H9 (cell line): ENCODE measurements at regions not wholly inside any gene's neighbourhood (a gene's known extent, or its start where the extent isn't known, plus 50 kb on each side); places are given as distances from the start of the nearest gene placed in this dataset.

Source experiments
- DNase-seq: peaks from one replicate; pipeline ENCODE4 v3.0.0-alpha.2; 2017
- H2AFZ ChIP-seq: one replicate; pipeline ENCODE4 v1.6.1; 2013; ENCODE audit warnings: mild to moderate bottlenecking, low read length, control low read depth, moderate library complexity
- H2AK5ac ChIP-seq: 2 replicates; pipeline ENCODE4 v1.6.1; 2013; ENCODE audit warnings: low read length, control low read depth, mixed read lengths; ENCODE audit not compliant: insufficient read length
- H2BK120ac ChIP-seq: one replicate; pipeline ENCODE4 v1.6.1; 2013; ENCODE audit warnings: low read depth, mild to moderate bottlenecking, low read length, control low read depth, inconsistent platforms; ENCODE audit not compliant: poor library complexity, severe bottlenecking
- H2BK12ac ChIP-seq: 2 replicates; pipeline ENCODE4 v1.6.1; 2013; ENCODE audit warnings: low read length, control low read depth, mixed read lengths, low read depth; ENCODE audit not compliant: insufficient read length
- H2BK15ac ChIP-seq: 2 replicates; pipeline ENCODE4 v1.6.1; 2013; ENCODE audit warnings: low read depth, low read length, control low read depth
- H2BK20ac ChIP-seq: one replicate; pipeline ENCODE4 v1.6.1; 2013; ENCODE audit warnings: low read depth, mild to moderate bottlenecking, low read length, control low read depth, inconsistent platforms; ENCODE audit not compliant: poor library complexity, severe bottlenecking
- H2BK5ac ChIP-seq: 2 replicates; pipeline ENCODE4 v1.6.1; 2013; ENCODE audit warnings: low read length, control low read depth, mixed read lengths; ENCODE audit not compliant: insufficient read length
- H3K14ac ChIP-seq: 2 replicates; pipeline ENCODE4 v1.6.1; 2013; ENCODE audit warnings: low read length, control low read depth; ENCODE audit not compliant: insufficient read depth
- H3K18ac ChIP-seq: 2 replicates; pipeline ENCODE4 v1.6.1; 2013; ENCODE audit warnings: low read depth, mild to moderate bottlenecking, mixed read lengths, low read length, control low read depth; ENCODE audit not compliant: insufficient read length
- H3K23ac ChIP-seq: 2 replicates; pipeline ENCODE4 v1.6.1; 2013; ENCODE audit warnings: low read length, control low read depth, mixed read lengths, low read depth; ENCODE audit not compliant: insufficient read length
- H3K23me2 ChIP-seq: 2 replicates; pipeline ENCODE4 v1.6.1; 2013; ENCODE audit warnings: low read depth, mild to moderate bottlenecking, mixed read lengths, low read length, control low read depth; ENCODE audit not compliant: insufficient read length, poor library complexity, severe bottlenecking
- H3K27ac ChIP-seq: 2 replicates; pipeline ENCODE4 v1.5.1; 2013; ENCODE audit warnings: low read length, control low read depth, mixed read lengths, low read depth; ENCODE audit not compliant: insufficient read length
- H3K27me3 ChIP-seq: 2 replicates; pipeline ENCODE4 v1.6.1; 2013; ENCODE audit warnings: low read length, control low read depth, inconsistent platforms; ENCODE audit not compliant: insufficient read depth
- H3K4ac ChIP-seq: 2 replicates; pipeline ENCODE4 v1.6.1; 2013; ENCODE audit warnings: low read depth, mild to moderate bottlenecking, control low read depth, inconsistent platforms, low read length, moderate library complexity
- H3K4me1 ChIP-seq: 2 replicates; pipeline ENCODE4 v1.6.1; 2013; ENCODE audit warnings: low read length, control low read depth, inconsistent platforms; ENCODE audit not compliant: insufficient read depth
- H3K4me2 ChIP-seq: 2 replicates; pipeline ENCODE4 v1.6.1; 2013; ENCODE audit warnings: low read length, control low read depth, mixed read lengths; ENCODE audit not compliant: insufficient read length, insufficient read depth
- H3K56ac ChIP-seq: 2 replicates; pipeline ENCODE4 v1.6.1; 2013; ENCODE audit warnings: low read depth, mild to moderate bottlenecking, mixed read lengths, low read length, control low read depth; ENCODE audit not compliant: insufficient read length
- H3K79me1 ChIP-seq: 2 replicates; pipeline ENCODE4 v1.6.1; 2013; ENCODE audit warnings: low read depth, mild to moderate bottlenecking, moderate library complexity, low read length, control low read depth, inconsistent platforms; ENCODE audit not compliant: insufficient read depth, poor library complexity, severe bottlenecking
- H3K79me2 ChIP-seq: 2 replicates; pipeline ENCODE4 v1.6.1; 2013; ENCODE audit warnings: low read length, control low read depth, inconsistent platforms; ENCODE audit not compliant: insufficient read depth
- H3K9ac ChIP-seq: 2 replicates; pipeline ENCODE4 v1.6.1; 2013; ENCODE audit warnings: low read length, control low read depth, mixed read lengths; ENCODE audit not compliant: insufficient read length; ENCODE audit errors: extremely low read depth
- H3K9me3 ChIP-seq: one replicate; pipeline ENCODE4 v1.6.1; 2013; ENCODE audit warnings: low read depth, low read length, inconsistent platforms; ENCODE audit not compliant: control insufficient read depth
- H3T11ph ChIP-seq: one replicate; pipeline ENCODE4 v1.6.1; 2013; ENCODE audit warnings: mild to moderate bottlenecking, low read length, control low read depth, inconsistent platforms
- H4K20me1 ChIP-seq: one replicate; pipeline ENCODE4 v1.6.1; 2013; ENCODE audit not compliant: control insufficient read depth, insufficient read length, insufficient read depth
- H4K5ac ChIP-seq: 2 replicates; pipeline ENCODE4 v1.6.1; 2013; ENCODE audit warnings: low read depth, mild to moderate bottlenecking, mixed read lengths, low read length, control low read depth; ENCODE audit not compliant: insufficient read length
- H4K8ac ChIP-seq: replicated peaks from 2 replicates; pipeline ENCODE4 v1.6.1; 2013; ENCODE audit warnings: low read length, control low read depth, mixed read lengths, low read depth; ENCODE audit not compliant: insufficient read length
- H4K91ac ChIP-seq: 2 replicates; pipeline ENCODE4 v1.6.1; 2013; ENCODE audit warnings: low read depth, mild to moderate bottlenecking, moderate library complexity, mixed read lengths, low read length, control low read depth; ENCODE audit not compliant: insufficient read length
- H3K27ac Mint-ChIP-seq, 3 experiments: 2 replicates in 2 of 3; 3 replicates in 1 of 3; pipeline ENCODE4 v1.8.0; 2020 to 2021; ENCODE audit warnings: mixed read lengths in 3 of 3, mild to moderate bottlenecking in 1 of 3, moderate library complexity in 1 of 3
- H3K27me3 Mint-ChIP-seq: 2 replicates; pipeline ENCODE4 v1.8.0; 2021; ENCODE audit warnings: low read depth, mild to moderate bottlenecking, moderate library complexity, mixed read lengths
- H3K36me3 Mint-ChIP-seq, 3 experiments: 2 replicates in 2 of 3; 3 replicates in 1 of 3; pipeline ENCODE4 v1.8.0; 2020 to 2021; ENCODE audit warnings: low read depth in 3 of 3, mixed read lengths in 3 of 3; ENCODE audit not compliant: insufficient read depth in 1 of 3
- H3K4me1 Mint-ChIP-seq, 2 experiments: 2 replicates each; pipeline ENCODE4 v1.8.0; 2020; ENCODE audit warnings: mixed read lengths in 2 of 2
- H3K4me3 Mint-ChIP-seq, 2 experiments: 2 replicates in 1 of 2; 3 replicates in 1 of 2; pipeline ENCODE4 v1.8.0; 2020 to 2021; ENCODE audit warnings: mild to moderate bottlenecking in 2 of 2, mixed read lengths in 2 of 2, moderate library complexity in 1 of 2
- H3K9me3 Mint-ChIP-seq, 2 experiments: 2 replicates in 1 of 2; 3 replicates in 1 of 2; pipeline ENCODE4 v1.8.0; 2020; ENCODE audit warnings: mild to moderate bottlenecking in 2 of 2, mixed read lengths in 2 of 2, moderate library complexity in 1 of 2
- CTCF ChIP-seq: fragments of 200-600 bp; sonication (generic); conservative IDR thresholded peaks from 3 replicates; pipeline ENCODE4 v1.8.0; 2021; ENCODE audit warnings: antibody characterized with exemption, mild to moderate bottlenecking
- WGBS: extraction: QIAGEN DNeasy Blood & Tissue Kit; methylation state at CpG from one replicate; pipeline ENCODE4 v1.1.7; 2013; ENCODE audit warnings: missing lambda C conversion rate, low lambda C conversion rate, mixed read lengths; ENCODE audit not compliant: insufficient read length; ENCODE audit errors: extremely low coverage; 5-methylcytosine and 5-hydroxymethylcytosine counted together

- Histone ChIP-seq H4K8ac (no peak overlapping the region), H3K56ac (no peak overlapping the region), H3T11ph (no peak overlapping the region), H2BK20ac (no peak overlapping the region), H4K20me1 (no peaks in the 10 kb centered on the region), H2BK120ac (no peak overlapping the region), H3K79me2 (no peaks in the 10 kb centered on the region), H2AK5ac (no peak overlapping the region), H3K23me2 (no peaks in the 10 kb centered on the region), H3K4me2 (no peak overlapping the region), H3K4me1 (no peaks in the 10 kb centered on the region), H2AFZ (no peak overlapping the region), H4K91ac (no peak overlapping the region), H2BK15ac (no peak overlapping the region), H3K27ac (no peak overlapping the region), H3K27me3 (no peaks in the 10 kb centered on the region), H3K9ac (no peak overlapping the region), H2BK12ac (no peak overlapping the region), H3K4ac (no peak overlapping the region), H3K23ac (no peak overlapping the region), H2BK5ac (no peak overlapping the region), H3K79me1 (no peaks in the 10 kb centered on the region), H3K14ac (no peak overlapping the region), H4K5ac (no peak overlapping the region), H3K18ac (no peak overlapping the region), H3K9me3 (no peaks in the 10 kb centered on the region)
- Mint-ChIP-seq H3K27me3 (peaks cover 8% of the 10 kb centered on the region), H3K27ac (no peak overlapping the region; a peak in 1 of 7 replicates), H3K4me1 (peaks cover 3 to 14% of the 10 kb centered on the region in 2 experiments; a peak in 3 of 4 replicates), H3K36me3 (no peaks in the 10 kb centered on the region), H3K4me3 (no peak overlapping the region), H3K9me3 (peaks cover 3 to 8% of the 10 kb centered on the region in 2 experiments; a peak in 2 of 5 replicates)
- TF ChIP-seq CTCF: no peak
- no peak for DNase-seq
- WGBS: no CpG with 5 or more reads among the region's 10 CpGs
Measured at GRCh38 chr20:40954521-40955165, 74.0 kb upstream of the TOP1 start.
